ENCODE measurements at regions not wholly inside any gene's neighbourhood (a gene's known extent, or its start where the extent isn't known, plus 50 kb on each side); places are given as distances from the start of the nearest gene placed in this dataset.
"Not testable (repeated sequence)": the region's sequence is repeated elsewhere in the genome, so short reads cannot be mapped to it uniquely, and the experiment has no call there.

- DNase-seq = no peak
These were observed 86.1 kb upstream of the TCF21 start for GRCh38 chr6:133802861-133803260.

- no peak for DNase-seq
These were observed 84.6 kb upstream of the TCF21 start for GRCh38 chr6:133804265-133804664.

GRCh38 chr6:133805876-133806275 lies 83.0 kb upstream of the TCF21 start:
- no peak for DNase-seq

- no peak for DNase-seq
These were observed 82.4 kb upstream of the TCF21 start for GRCh38 chr6:133806382-133807140.

GRCh38 chr6:133807501-133807900 lies 81.4 kb upstream of the TCF21 start:
- no peak for DNase-seq

GRCh38 chr6:133809406-133809805 lies 79.5 kb upstream of the TCF21 start:
- no peak for DNase-seq

GRCh38 chr6:133811557-133811956 lies 77.4 kb upstream of the TCF21 start:
- no peak for DNase-seq

GRCh38 chr6:133812446-133812845 lies 76.5 kb upstream of the TCF21 start:
- not testable (repeated sequence) for DNase-seq

- no peak for DNase-seq
These were observed 74.7 kb upstream of the TCF21 start for GRCh38 chr6:133814238-133814637.

GRCh38 chr6:133814797-133815196 lies 74.1 kb upstream of the TCF21 start:
- no peak for DNase-seq

GRCh38 chr6:133815313-133815712 lies 73.6 kb upstream of the TCF21 start:
- DNase-seq = no peak

GRCh38 chr6:133816171-133816570 lies 72.7 kb upstream of the TCF21 start:
- DNase-seq = no peak

GRCh38 chr6:133817460-133818047 lies 71.4 kb upstream of the TCF21 start:
- no peak for DNase-seq

GRCh38 chr6:133818320-133818719 lies 70.6 kb upstream of the TCF21 start:
- DNase-seq = no peak

- DNase-seq = no peak
These were observed 68.7 kb upstream of the TCF21 start for GRCh38 chr6:133820208-133820607.

GRCh38 chr6:133827766-133828165 lies 61.1 kb upstream of the TCF21 start:
- no peak for DNase-seq

GRCh38 chr6:133833949-133834359 lies 55.0 kb upstream of the TCF21 start:
- DNase-seq = no peak

GRCh38 chr6:133834472-133835170 lies 54.3 kb upstream of the TCF21 start:
- no peak for DNase-seq

- DNase-seq = no peak
These were observed 53.0 kb upstream of the TCF21 start for GRCh38 chr6:133835901-133836300.

- peak; percentile 76 for DNase-seq
These were observed 51.0 kb upstream of the TCF21 start for GRCh38 chr6:133837801-133838349.

Data from NCI-H2107 (cell line).